HL-60 (cell line): ENCODE measurements at regions not wholly inside any gene's neighbourhood (a gene's known extent, or its start where the extent isn't known, plus 50 kb on each side); places are given as distances from the start of the nearest gene placed in this dataset.

Source experiments
- CTCF ChIP-seq: IDR thresholded peaks from one replicate; pipeline ENCODE4 v1.5.1; 2011; ENCODE audit warnings: low read length, control low read depth, inconsistent platforms; ENCODE audit not compliant: insufficient read depth
- POLR2AphosphoS5 ChIP-seq: IDR thresholded peaks from 2 replicates; pipeline ENCODE4 v1.6.1; 2012; ENCODE audit warnings: low read depth
- REST ChIP-seq: IDR thresholded peaks from 2 replicates; pipeline ENCODE4 v1.6.1; 2012; ENCODE audit warnings: low read depth; ENCODE audit not compliant: insufficient replicate concordance

- TF ChIP-seq POLR2AphosphoS5 (no peak), CTCF (peak; percentile 46), REST (no peak)
These were observed 626.7 kb upstream of the BOD1L1 start for GRCh38 chr4:14254252-14254651.
